Breast epithelium (tissue), 3 donors: ENCODE measurements at regions not wholly inside any gene's neighbourhood (a gene's known extent, or its start where the extent isn't known, plus 50 kb on each side); places are given as distances from the start of the nearest gene placed in this dataset.

Experiments
- CTCF ChIP-seq, 3 donors: fragments of 450-650 bp; IDR thresholded peaks; one replicate each; pipeline ENCODE4 v1.5.1; 2016 to 2017; ENCODE audit warnings: antibody characterized with exemption in 3 of 3, mild to moderate bottlenecking in 3 of 3, moderate library complexity in 3 of 3
- POLR2A ChIP-seq: fragments of 450-650 bp; IDR thresholded peaks from one replicate; pipeline ENCODE4 v1.6.1; 2016; ENCODE audit warnings: antibody characterized with exemption, mild to moderate bottlenecking, moderate library complexity

- TF ChIP-seq CTCF (IDR thresholded peaks at IDR 0.05) (no peak), POLR2A (no peak)
Measured at GRCh38 chr4:10239982-10240654, 123.5 kb upstream of the WDR1 start.
